GM12878 (cell line): ENCODE measurements at regions not wholly inside any gene's neighbourhood (a gene's known extent, or its start where the extent isn't known, plus 50 kb on each side); places are given as distances from the start of the nearest gene placed in this dataset.

ENCODE experiments used
- ATAC-seq: fragments of 200-7000 bp; cut with Tn5 transposase; 3 replicates; pipeline ENCODE4 v1.9.1; 2020; ENCODE audit warnings: mild to moderate bottlenecking, moderate library complexity
- BruUV-seq: library from RNA; stranded (reverse); fragments of 400-500 nt; replicated peaks from 2 replicates; lab custom pipeline; 2021; lab: Mats Ljungman, UMichigan
- CTCF ChIA-PET: fragments of 300-600 bp; sonication (Branson Sonifier 250); formaldehyde crosslinking; extraction: SDS; loops from one replicate; lab custom pipeline; 2021; ENCODE audit warnings: inconsistent platforms; lab: Yijun Ruan, JAX
- POLR2A ChIA-PET: fragments of 350-600 bp; formaldehyde crosslinking; extraction: SDS; loops from one replicate; lab custom pipeline; 2021; ENCODE audit warnings: inconsistent platforms; lab: Charles Lee
- RAD21 ChIA-PET: fragments of 300-600 bp; sonication (Branson Sonifier 250); formaldehyde crosslinking; loops from one replicate; lab custom pipeline; 2023; ENCODE audit warnings: antibody characterized with exemption; ENCODE audit not compliant: unreplicated experiment; lab: Charles Lee
- SMC1A ChIA-PET: fragments of 300-600 bp; sonication (Branson Sonifier 250); formaldehyde crosslinking; loops from one replicate; lab custom pipeline; 2023; ENCODE audit not compliant: unreplicated experiment, uncharacterized antibody; lab: Charles Lee
- DNase-seq: peaks from one replicate; pipeline ENCODE4 v3.0.0-alpha.2; 2011; ENCODE audit warnings: low read depth, low spot score
- FAIRE-seq: peaks from 3 replicates; lab custom pipeline; 2011; peaks lifted over from hg19 to GRCh38; lab: Jason Lieb, UNC
- H2AFZ ChIP-seq: 2 replicates; pipeline ENCODE4 v1.6.0; 2011; ENCODE audit warnings: low read depth, low read length, control low read depth; ENCODE audit not compliant: control insufficient read depth
- H3K27ac ChIP-seq: 2 replicates; pipeline ENCODE4 v1.5.1; 2011; ENCODE audit warnings: control low read depth; ENCODE audit not compliant: control insufficient read depth, insufficient read depth
- H3K27me3 ChIP-seq, 2 experiments: replicated peaks in 1 of 2; 2 replicates each; pipeline versions ENCODE4 v1.6.0 to v1.6.1; 2011; ENCODE audit warnings: low read length in 1 of 2; ENCODE audit not compliant: control insufficient read depth in 2 of 2, insufficient read depth in 2 of 2
- H3K36me3 ChIP-seq, 2 experiments: 2 replicates each; pipeline ENCODE4 v1.5.1; 2011; ENCODE audit warnings: low read length in 1 of 2; ENCODE audit not compliant: control insufficient read depth in 2 of 2, insufficient read depth in 2 of 2
- H3K4me1 ChIP-seq: 2 replicates; pipeline ENCODE4 v1.6.1; 2011; ENCODE audit warnings: mild to moderate bottlenecking, low read length, moderate library complexity, mixed read lengths; ENCODE audit not compliant: control insufficient read depth, insufficient read depth
- H3K4me2 ChIP-seq: 2 replicates; pipeline ENCODE4 v1.6.0; 2011; ENCODE audit warnings: control low read depth; ENCODE audit not compliant: control insufficient read depth, insufficient read depth
- H3K4me3 ChIP-seq: fragments of 200-600 bp; sonication (generic); 2 replicates; pipeline ENCODE4 v1.5.1; 2016
- H3K79me2 ChIP-seq: 2 replicates; pipeline ENCODE4 v1.6.0; 2011; ENCODE audit warnings: low read length; ENCODE audit not compliant: control insufficient read depth, insufficient read depth
- H3K9ac ChIP-seq: 2 replicates; pipeline ENCODE4 v1.8.0; 2011; ENCODE audit warnings: low read length, control low read depth, mixed read lengths; ENCODE audit not compliant: control insufficient read depth, insufficient read depth
- H3K9me3 ChIP-seq: replicated peaks from 3 replicates; pipeline ENCODE4 v1.5.1; 2011; ENCODE audit warnings: mild to moderate bottlenecking, low read length; ENCODE audit not compliant: control insufficient read depth, insufficient read depth
- H4K20me1 ChIP-seq: 2 replicates; pipeline ENCODE4 v1.6.0; 2011; ENCODE audit not compliant: control insufficient read depth, insufficient read depth
- CEBPZ ChIP-seq: fragments of 150-350 bp; IDR thresholded peaks from 2 replicates; pipeline ENCODE4 v1.6.1; 2016; ENCODE audit warnings: low read depth, low read length
- CREM ChIP-seq: IDR thresholded peaks from 2 replicates; pipeline ENCODE4 v1.6.1; 2014; ENCODE audit warnings: antibody characterized with exemption, low read depth
- ETV6 ChIP-seq, 2 experiments: fragments of 450-650 bp in 1 of 2; IDR thresholded peaks in 1 of 2; conservative IDR thresholded peaks in 1 of 2; 2 replicates each; pipeline ENCODE4 v1.6.1; 2014; ENCODE audit warnings: antibody characterized with exemption in 1 of 2, borderline replicate concordance in 1 of 2, low read depth in 1 of 2, mild to moderate bottlenecking in 1 of 2, moderate library complexity in 1 of 2
- FOXK2 ChIP-seq: fragments of 450-650 bp; IDR thresholded peaks from 2 replicates; pipeline ENCODE4 v1.6.1; 2017; ENCODE audit warnings: mild to moderate bottlenecking, moderate library complexity
- GABPA ChIP-seq: IDR thresholded peaks from 2 replicates; pipeline ENCODE4 v1.6.1; 2014; ENCODE audit warnings: antibody characterized with exemption, low read depth, mild to moderate bottlenecking, inconsistent platforms
- HDAC6 ChIP-seq: fragments of 200-600 bp; sonication (generic); IDR thresholded peaks from one replicate; pipeline ENCODE4 v1.8.0; 2017; ENCODE audit warnings: antibody characterized with exemption; ENCODE audit not compliant: unreplicated experiment
- IRF3 ChIP-seq: fragments of 450-650 bp; IDR thresholded peaks from 2 replicates; pipeline ENCODE4 v1.6.1; 2014; ENCODE audit warnings: mild to moderate bottlenecking
- JUNB ChIP-seq: IDR thresholded peaks from 2 replicates; pipeline ENCODE4 v1.6.1; 2016; ENCODE audit warnings: antibody characterized with exemption, mild to moderate bottlenecking
- KAT2A ChIP-seq: conservative IDR thresholded peaks from 2 replicates; pipeline ENCODE4 v1.6.1; 2011; ENCODE audit warnings: low read depth, low read length; ENCODE audit not compliant: control insufficient read depth
- RAD21 ChIP-seq: IDR thresholded peaks from 2 replicates; pipeline ENCODE4 v1.6.1; 2011; ENCODE audit warnings: mild to moderate bottlenecking, low read depth, low read length, moderate library complexity; ENCODE audit not compliant: insufficient read depth
- YBX1 ChIP-seq: fragments of 450-650 bp; IDR thresholded peaks from 2 replicates; pipeline ENCODE4 v1.6.1; 2016; ENCODE audit warnings: antibody characterized with exemption
- ZNF217 ChIP-seq: fragments of 450-650 bp; IDR thresholded peaks from 2 replicates; pipeline ENCODE4 v1.6.1; 2017; ENCODE audit warnings: antibody characterized with exemption, mild to moderate bottlenecking
- ZSCAN29 ChIP-seq: fragments of 450-650 bp; IDR thresholded peaks from 2 replicates; pipeline ENCODE4 v1.6.1; 2017; ENCODE audit warnings: mild to moderate bottlenecking, moderate library complexity
- WGBS: methylation state at CpG from one replicate; pipeline ENCODE4 v1.1.6; 2016; ENCODE audit warnings: low lambda C conversion rate; ENCODE audit not compliant: insufficient replicate concordance, insufficient coverage; ENCODE audit errors: missing lambda C conversion rate; 5-methylcytosine and 5-hydroxymethylcytosine counted together
- in situ Hi-C: fragments of 300-500 bp; cut with MboI; formaldehyde crosslinking; loops from 9 replicates; pipeline ENCODE4 v1.14.3; 2018; ENCODE audit warnings: mixed read lengths
- intact Hi-C: fragments of 100-400 bp; cut with micrococcal nuclease; formaldehyde crosslinking; loops from one replicate; pipeline ENCODE4 v1.14.2; 2022; ENCODE audit not compliant: unreplicated experiment
- TF ChIP-seq, protein P1 (sequence below): fragments of 450-650 bp; formaldehyde crosslinking; IDR thresholded peaks from 2 replicates; pipeline ENCODE4 v1.4.0; 2022; ENCODE audit warnings: mild to moderate bottlenecking, moderate library complexity

DNA sequence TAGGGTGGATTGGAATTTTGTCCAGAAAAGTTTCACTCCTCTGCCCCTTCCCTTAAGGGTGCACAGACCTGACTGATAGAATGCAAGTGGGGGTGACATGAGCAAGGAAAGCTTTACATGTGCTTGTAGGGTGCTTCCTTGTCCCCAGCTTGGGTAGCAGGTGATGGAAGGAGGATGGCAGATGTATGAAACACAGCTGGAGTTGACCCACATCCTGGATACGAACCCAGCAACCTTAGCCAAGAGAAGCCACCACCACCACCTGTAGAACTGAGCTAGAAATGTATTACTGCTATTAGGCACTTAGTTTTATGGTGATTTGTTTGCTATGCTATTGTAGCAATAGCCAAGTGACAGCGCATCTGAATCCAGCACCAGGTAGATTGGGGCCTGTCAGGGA, 227.4 kb downstream of the HS3ST1 start:
- no peak overlapping the region for H2AFZ ChIP-seq
- in situ Hi-C loops (no loop called here), intact Hi-C loops (no loop called here)
- ChIA-PET CTCF (interaction anchor here (0.5 kb wide), 1 partner anchor 1892 kb away, joined by 3 read pairs; no protein-coding TSS in a partner anchor), SMC1A (no interaction called here), POLR2A (no interaction called here), RAD21 (no interaction called here)
- H3K79me2 ChIP-seq = no peaks in the 10 kb centered on the region
- no peak for DNase-seq
- H3K4me2 ChIP-seq = no peak overlapping the region
- no TSS peak for BruUV-seq
- H3K9ac ChIP-seq = no peak overlapping the region
- H4K20me1 ChIP-seq = no peaks in the 10 kb centered on the region
- no peak overlapping the region for H3K4me3 ChIP-seq
- ATAC-seq = no peak
- no peaks in the 10 kb centered on the region for H3K36me3 ChIP-seq
- H3K27ac ChIP-seq = no peak overlapping the region
- H3K4me1 ChIP-seq = no peaks in the 10 kb centered on the region
- FAIRE-seq = no peak
- 25% methylated on average over 2 of the region's 2 CpGs for WGBS
- H3K9me3 ChIP-seq = no peaks in the 10 kb centered on the region; the same call in 2 of the 3 replicates
- H3K27me3 ChIP-seq = no peaks in the 10 kb centered on the region
- TF ChIP-seq KAT2A (no peak), FOXK2 (no peak), CEBPZ (no peak), CREM (no peak), YBX1 (no peak), GABPA (no peak), HDAC6 (no peak), ETV6 (conservative IDR thresholded peaks at IDR 0.05 in 1 of 2, IDR thresholded peaks at IDR 0.05 in 1 of 2; ENCODE audit: borderline replicate concordance in 1 of 2, low read depth in 1 of 2) (no peak), JUNB (no peak), ZNF217 (no peak), RAD21 (no peak), ZSCAN29 (no peak), IRF3 (no peak)
- TF ChIP-seq, protein P1, sequence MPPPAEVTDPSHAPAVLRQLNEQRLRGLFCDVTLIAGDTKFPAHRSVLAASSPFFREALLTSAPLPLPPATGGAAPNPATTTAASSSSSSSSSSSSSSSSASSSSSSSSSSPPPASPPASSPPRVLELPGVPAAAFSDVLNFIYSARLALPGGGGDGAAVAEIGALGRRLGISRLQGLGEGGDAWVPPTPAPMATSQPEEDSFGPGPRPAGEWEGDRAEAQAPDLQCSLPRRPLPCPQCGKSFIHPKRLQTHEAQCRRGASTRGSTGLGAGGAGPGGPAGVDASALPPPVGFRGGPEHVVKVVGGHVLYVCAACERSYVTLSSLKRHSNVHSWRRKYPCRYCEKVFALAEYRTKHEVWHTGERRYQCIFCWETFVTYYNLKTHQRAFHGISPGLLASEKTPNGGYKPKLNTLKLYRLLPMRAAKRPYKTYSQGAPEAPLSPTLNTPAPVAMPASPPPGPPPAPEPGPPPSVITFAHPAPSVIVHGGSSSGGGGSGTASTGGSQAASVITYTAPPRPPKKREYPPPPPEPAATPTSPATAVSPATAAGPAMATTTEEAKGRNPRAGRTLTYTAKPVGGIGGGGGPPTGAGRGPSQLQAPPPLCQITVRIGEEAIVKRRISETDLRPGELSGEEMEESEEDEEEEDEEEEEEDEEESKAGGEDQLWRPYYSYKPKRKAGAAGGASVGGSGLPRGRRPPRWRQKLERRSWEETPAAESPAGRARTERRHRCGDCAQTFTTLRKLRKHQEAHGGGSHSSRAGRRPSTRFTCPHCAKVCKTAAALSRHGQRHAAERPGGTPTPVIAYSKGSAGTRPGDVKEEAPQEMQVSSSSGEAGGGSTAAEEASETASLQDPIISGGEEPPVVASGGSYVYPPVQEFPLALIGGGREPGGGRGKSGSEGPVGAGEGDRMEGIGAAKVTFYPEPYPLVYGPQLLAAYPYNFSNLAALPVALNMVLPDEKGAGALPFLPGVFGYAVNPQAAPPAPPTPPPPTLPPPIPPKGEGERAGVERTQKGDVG = no peak
